BLaER1 treated with 17β-estradiol and CSF1 and Interleukin-3, amounts not matched to agents 10 nM and 100 nM (cell line): ENCODE measurements at regions not wholly inside any gene's neighbourhood (a gene's known extent, or its start where the extent isn't known, plus 50 kb on each side); places are given as distances from the start of the nearest gene placed in this dataset.

Experiments used
- H3K27ac ChIP-seq, 11 experiments: shearing (Covaris generic); formaldehyde crosslinking; 2 replicates each; pipeline ENCODE4 v1.8.1; 2022
- H3K27me3 ChIP-seq, 11 experiments: shearing (Covaris generic); formaldehyde crosslinking; 2 replicates each; pipeline ENCODE4 v1.8.1; 2022
- H3K36me3 ChIP-seq, 11 experiments: shearing (Covaris generic); formaldehyde crosslinking; 2 replicates each; pipeline ENCODE4 v1.8.1; 2022
- H3K4me1 ChIP-seq, 10 experiments: shearing (Covaris generic); formaldehyde crosslinking; 2 replicates each; pipeline ENCODE4 v1.8.1; 2022
- H3K4me2 ChIP-seq, 11 experiments: shearing (Covaris generic); formaldehyde crosslinking; 2 replicates each; pipeline ENCODE4 v1.8.1; 2022
- H3K4me3 ChIP-seq, 10 experiments: shearing (Covaris generic); formaldehyde crosslinking; 2 replicates each; pipeline ENCODE4 v1.8.1; 2022
- H3K9ac ChIP-seq, 11 experiments: shearing (Covaris generic); formaldehyde crosslinking; 2 replicates each; pipeline ENCODE4 v1.8.1; 2022
- H3K9me3 ChIP-seq, 11 experiments: shearing (Covaris generic); formaldehyde crosslinking; replicated peaks in 1 of 11; 2 replicates each; pipeline ENCODE4 v1.8.1; 2022
- H4K20me1 ChIP-seq, 11 experiments: shearing (Covaris generic); formaldehyde crosslinking; 2 replicates each; pipeline ENCODE4 v1.8.1; 2022
- Cebpa-rat ChIP-seq, 11 experiments: shearing (Covaris generic); IDR thresholded peaks; 2 replicates each; pipeline ENCODE4 v1.8.1; 2022

- no peaks in the 10 kb centered on the region for H4K20me1 ChIP-seq
- H3K4me1 ChIP-seq = no peaks in the 10 kb centered on the region
- no peak overlapping the region for H3K4me2 ChIP-seq
- no peaks in the 10 kb centered on the region for H3K36me3 ChIP-seq
- H3K9me3 ChIP-seq = no peaks in the 10 kb centered on the region
- H3K27me3 ChIP-seq = no peaks in the 10 kb centered on the region
- no peak overlapping the region for H3K27ac ChIP-seq
- H3K4me3 ChIP-seq = no peak overlapping the region
- no peak overlapping the region for H3K9ac ChIP-seq
- TF ChIP-seq Cebpa-rat (IDR thresholded peaks at IDR 0.05) = no peak
Observed at GRCh38 chr5:126104951-126105350, 318.3 kb upstream of the GRAMD2B start.

GRCh38 chr5:126106029-126106428 is 317.2 kb upstream of the GRAMD2B start:
- Histone ChIP-seq H3K9me3 (no peaks in the 10 kb centered on the region), H3K36me3 (no peaks in the 10 kb centered on the region), H3K4me2 (no peak overlapping the region), H3K4me1 (no peaks in the 10 kb centered on the region), H3K27me3 (no peaks in the 10 kb centered on the region), H3K27ac (no peak overlapping the region), H3K9ac (no peak overlapping the region), H4K20me1 (no peaks in the 10 kb centered on the region), H3K4me3 (no peak overlapping the region)
- no peak for TF ChIP-seq Cebpa-rat (IDR thresholded peaks at IDR 0.05)

- Histone ChIP-seq H3K9me3 (peaks cover 7 to 13% (median 8%) of the 10 kb centered on the region in 11 experiments), H3K4me1 (no peaks in the 10 kb centered on the region), H3K9ac (no peak overlapping the region), H3K4me3 (no peak overlapping the region), H3K27me3 (no peaks in the 10 kb centered on the region), H3K36me3 (no peaks in the 10 kb centered on the region), H3K27ac (no peak overlapping the region), H3K4me2 (no peak overlapping the region), H4K20me1 (no peaks in the 10 kb centered on the region)
- TF ChIP-seq Cebpa-rat (IDR thresholded peaks at IDR 0.05) = no peak
Observed at GRCh38 chr5:126107381-126107780, 315.8 kb upstream of the GRAMD2B start.

GRCh38 chr5:126108470-126108869 is 314.7 kb upstream of the GRAMD2B start:
- Histone ChIP-seq H4K20me1 (no peaks in the 10 kb centered on the region), H3K4me1 (no peaks in the 10 kb centered on the region), H3K4me2 (no peak overlapping the region), H3K27ac (no peak overlapping the region), H3K9me3 (peaks cover 17 to 24% (median 19%) of the 10 kb centered on the region in 11 experiments), H3K4me3 (no peak overlapping the region), H3K36me3 (no peaks in the 10 kb centered on the region), H3K9ac (no peak overlapping the region), H3K27me3 (no peaks in the 10 kb centered on the region)
- no peak for TF ChIP-seq Cebpa-rat (IDR thresholded peaks at IDR 0.05)

- Histone ChIP-seq H3K4me3 (no peak overlapping the region), H4K20me1 (no peaks in the 10 kb centered on the region), H3K9ac (no peak overlapping the region), H3K9me3 (peaks cover 19 to 43% (median 26%) of the 10 kb centered on the region in 11 experiments), H3K27me3 (no peaks in the 10 kb centered on the region), H3K4me1 (no peaks in the 10 kb centered on the region), H3K27ac (no peak overlapping the region), H3K4me2 (no peak overlapping the region), H3K36me3 (no peaks in the 10 kb centered on the region)
- TF ChIP-seq Cebpa-rat (IDR thresholded peaks at IDR 0.05) = no peak
Observed at GRCh38 chr5:126115059-126115629, 308.1 kb upstream of the GRAMD2B start.

- Histone ChIP-seq H4K20me1 (no peaks in the 10 kb centered on the region), H3K4me3 (no peak overlapping the region), H3K4me1 (no peaks in the 10 kb centered on the region), H3K27ac (no peak overlapping the region), H3K4me2 (no peak overlapping the region), H3K9me3 (peaks cover 14 to 34% (median 22%) of the 10 kb centered on the region in 11 experiments), H3K9ac (no peak overlapping the region), H3K36me3 (no peaks in the 10 kb centered on the region), H3K27me3 (no peaks in the 10 kb centered on the region)
- TF ChIP-seq Cebpa-rat (IDR thresholded peaks at IDR 0.05) = no peak
Observed at GRCh38 chr5:126117044-126117443, 306.2 kb upstream of the GRAMD2B start.

GRCh38 chr5:126119887-126120442 is 303.2 kb upstream of the GRAMD2B start:
- Histone ChIP-seq H3K4me1 (peaks cover 0 to 8% (median 6%) of the 10 kb centered on the region in 10 experiments; a peak in 9 of 20 replicates), H3K36me3 (no peaks in the 10 kb centered on the region), H4K20me1 (no peaks in the 10 kb centered on the region), H3K4me3 (no peak overlapping the region), H3K4me2 (no peak overlapping the region), H3K9ac (no peak overlapping the region), H3K27me3 (no peaks in the 10 kb centered on the region), H3K9me3 (peaks cover 0 to 7% (median 5%) of the 10 kb centered on the region in 11 experiments; a peak in 7 of 22 replicates), H3K27ac (no peak overlapping the region)
- TF ChIP-seq Cebpa-rat (IDR thresholded peaks at IDR 0.05) = no peak

- Histone ChIP-seq H4K20me1 (no peaks in the 10 kb centered on the region), H3K36me3 (no peaks in the 10 kb centered on the region), H3K27me3 (no peaks in the 10 kb centered on the region), H3K4me1 (peaks cover 0 to 9% (median 6%) of the 10 kb centered on the region in 10 experiments; a peak in 9 of 20 replicates), H3K4me3 (no peak overlapping the region), H3K9ac (no peak overlapping the region), H3K9me3 (no peaks in the 10 kb centered on the region), H3K27ac (no peak overlapping the region), H3K4me2 (no peak overlapping the region)
- no peak for TF ChIP-seq Cebpa-rat (IDR thresholded peaks at IDR 0.05)
Observed at GRCh38 chr5:126120939-126121338, 302.3 kb upstream of the GRAMD2B start.

- Histone ChIP-seq H3K4me3 (no peak overlapping the region), H3K9me3 (no peaks in the 10 kb centered on the region), H3K4me1 (peaks cover 0 to 9% (median 6%) of the 10 kb centered on the region in 10 experiments; a peak in 9 of 20 replicates), H3K4me2 (0 out of 22 replicates have a peak overlapping the region, but pooled peaks of 2 of the 11 experiments have one; percentile 9 to 23), H3K9ac (no peak overlapping the region), H3K27ac (no peak overlapping the region), H4K20me1 (no peaks in the 10 kb centered on the region), H3K27me3 (no peaks in the 10 kb centered on the region), H3K36me3 (no peaks in the 10 kb centered on the region)
- no peak for TF ChIP-seq Cebpa-rat (IDR thresholded peaks at IDR 0.05)
Observed at GRCh38 chr5:126122942-126123341, 300.3 kb upstream of the GRAMD2B start.
